Colonic mucosa (tissue), 4 donors: ENCODE measurements at regions not wholly inside any gene's neighbourhood (a gene's known extent, or its start where the extent isn't known, plus 50 kb on each side); places are given as distances from the start of the nearest gene placed in this dataset.

ENCODE experiments used
- DNase-seq: peaks from one replicate; pipeline ENCODE4 v3.0.0-alpha.2; 2020
- H3K27ac ChIP-seq: fragments of 200-600 bp; one replicate; pipeline ENCODE4 v1.8.0; 2021
- H3K27me3 ChIP-seq: fragments of 200-600 bp; one replicate; pipeline ENCODE4 v1.8.0; 2021
- H3K36me3 ChIP-seq: fragments of 200-600 bp; one replicate; pipeline ENCODE4 v1.8.0; 2021
- H3K4me1 ChIP-seq: fragments of 200-600 bp; one replicate; pipeline ENCODE4 v1.8.0; 2021; ENCODE audit warnings: mild to moderate bottlenecking
- H3K4me3 ChIP-seq: fragments of 200-600 bp; one replicate; pipeline ENCODE4 v1.8.0; 2021
- H3K9ac ChIP-seq, 2 donors: one replicate each; pipeline ENCODE4 v1.7.0; 2013; ENCODE audit warnings: control low read depth in 2 of 2, low read depth in 2 of 2, low read length in 2 of 2
- H3K9me3 ChIP-seq: fragments of 200-600 bp; one replicate; pipeline ENCODE4 v1.8.0; 2021
- CTCF ChIP-seq: fragments of 200-600 bp; IDR thresholded peaks from one replicate; pipeline ENCODE4 v1.8.0; 2022; ENCODE audit warnings: antibody characterized with exemption, mild to moderate bottlenecking
- intact Hi-C: fragments of 100-400 bp; cut with DNase I; formaldehyde crosslinking; loops from one replicate; pipeline ENCODE4 v1.14.1; 2022
- donor health status: healthy.
- donor health status: DM: no; HTN: no; CAD: no.
- donor health status: DM: no; HTN: no; CAD: no.

- Histone ChIP-seq H3K27ac (no peak overlapping the region), H3K4me3 (no peak overlapping the region), H3K27me3 (no peaks in the 10 kb centered on the region), H3K36me3 (no peaks in the 10 kb centered on the region), H3K9ac (no peak overlapping the region), H3K9me3 (no peaks in the 10 kb centered on the region), H3K4me1 (no peaks in the 10 kb centered on the region)
- TF ChIP-seq CTCF = no peak
- intact Hi-C loops = no loop called here
- no peak for DNase-seq
These were observed 125.6 kb upstream of the EOMES start for GRCh38 chr3:27847697-27848096.

- Histone ChIP-seq H3K4me1 (no peaks in the 10 kb centered on the region), H3K9me3 (no peaks in the 10 kb centered on the region), H3K4me3 (no peak overlapping the region), H3K36me3 (no peaks in the 10 kb centered on the region), H3K9ac (no peak overlapping the region), H3K27ac (no peak overlapping the region), H3K27me3 (no peaks in the 10 kb centered on the region)
- intact Hi-C loops = no loop called here
- DNase-seq = no peak
- no peak for TF ChIP-seq CTCF
These were observed 126.7 kb upstream of the EOMES start for GRCh38 chr3:27848826-27849225.

- Histone ChIP-seq H3K4me1 (no peaks in the 10 kb centered on the region), H3K27ac (no peak overlapping the region), H3K9ac (no peak overlapping the region), H3K36me3 (no peaks in the 10 kb centered on the region), H3K9me3 (no peaks in the 10 kb centered on the region), H3K4me3 (no peak overlapping the region), H3K27me3 (no peaks in the 10 kb centered on the region)
- intact Hi-C loops = no loop called here
- TF ChIP-seq CTCF = no peak
- no peak for DNase-seq
These were observed 137.7 kb upstream of the EOMES start for GRCh38 chr3:27859821-27860220.

GRCh38 chr3:27861046-27862036, 139.2 kb upstream of the EOMES start:
- DNase-seq = no peak
- Histone ChIP-seq H3K9ac (no peak overlapping the region), H3K9me3 (no peaks in the 10 kb centered on the region), H3K36me3 (no peaks in the 10 kb centered on the region), H3K27ac (no peak overlapping the region), H3K4me3 (no peak overlapping the region), H3K4me1 (no peaks in the 10 kb centered on the region), H3K27me3 (no peaks in the 10 kb centered on the region)
- no peak for TF ChIP-seq CTCF
- intact Hi-C loops = no loop called here

GRCh38 chr3:27865731-27866130, 143.6 kb upstream of the EOMES start:
- intact Hi-C loops = no loop called here
- no peak overlapping the region for H3K4me3 ChIP-seq
- H3K9me3 ChIP-seq = no peaks in the 10 kb centered on the region
- no peak overlapping the region for H3K27ac ChIP-seq
- H3K9ac ChIP-seq = no peak overlapping the region
- no peaks in the 10 kb centered on the region for H3K36me3 ChIP-seq
- H3K4me1 ChIP-seq = no peaks in the 10 kb centered on the region
- no peaks in the 10 kb centered on the region for H3K27me3 ChIP-seq
- TF ChIP-seq CTCF = no peak
- DNase-seq = no peak
